ENCODE measurements at regions not wholly inside any gene's neighbourhood (a gene's known extent, or its start where the extent isn't known, plus 50 kb on each side); places are given as distances from the start of the nearest gene placed in this dataset.

- TF ChIP-seq LEF1 (IDR thresholded peaks at IDR 0.05; ENCODE audit: borderline replicate concordance) (no peak), L3MBTL2 (conservative IDR thresholded peaks at IDR 0.05) (no peak), FOXM1 (IDR thresholded peaks at IDR 0.05; ENCODE audit: borderline replicate concordance) (no peak), TARDBP (IDR thresholded peaks at IDR 0.05) (no peak), SUZ12 (IDR thresholded peaks at IDR 0.05) (no peak), HDGF (IDR thresholded peaks at IDR 0.05; ENCODE audit: borderline replicate concordance) (no peak), SP1 (IDR thresholded peaks at IDR 0.05) (no peak), ELF4 (IDR thresholded peaks at IDR 0.05) (no peak), BHLHE40 (IDR thresholded peaks at IDR 0.05; ENCODE audit: borderline replicate concordance) (no peak), FOXK2 (IDR thresholded peaks at IDR 0.05) (no peak), FOXA1 (IDR thresholded peaks at IDR 0.05) (no peak)
- TF ChIP-seq, protein P1, sequence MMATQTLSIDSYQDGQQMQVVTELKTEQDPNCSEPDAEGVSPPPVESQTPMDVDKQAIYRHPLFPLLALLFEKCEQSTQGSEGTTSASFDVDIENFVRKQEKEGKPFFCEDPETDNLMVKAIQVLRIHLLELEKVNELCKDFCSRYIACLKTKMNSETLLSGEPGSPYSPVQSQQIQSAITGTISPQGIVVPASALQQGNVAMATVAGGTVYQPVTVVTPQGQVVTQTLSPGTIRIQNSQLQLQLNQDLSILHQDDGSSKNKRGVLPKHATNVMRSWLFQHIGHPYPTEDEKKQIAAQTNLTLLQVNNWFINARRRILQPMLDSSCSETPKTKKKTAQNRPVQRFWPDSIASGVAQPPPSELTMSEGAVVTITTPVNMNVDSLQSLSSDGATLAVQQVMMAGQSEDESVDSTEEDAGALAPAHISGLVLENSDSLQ (IDR thresholded peaks at IDR 0.05) = no peak
Observed at GRCh38 chr2:235277485-235277884, 216.4 kb upstream of the AGAP1 start.

Data from HEK293T (cell line).